Loucy (cell line): ENCODE measurements at regions not wholly inside any gene's neighbourhood (a gene's known extent, or its start where the extent isn't known, plus 50 kb on each side); places are given as distances from the start of the nearest gene placed in this dataset.

Experiments
- CTCF ChIP-seq: fragments of 200-600 bp; sonication (generic); conservative IDR thresholded peaks from 2 replicates; pipeline ENCODE4 v1.5.1; 2014; ENCODE audit warnings: mild to moderate bottlenecking, antibody characterized with exemption, low read length
- EZH2phosphoT487 ChIP-seq: fragments of 200-600 bp; IDR thresholded peaks from 2 replicates; pipeline ENCODE4 v1.6.1; 2018; ENCODE audit warnings: antibody characterized with exemption, mild to moderate bottlenecking, moderate library complexity, borderline replicate concordance

- TF ChIP-seq CTCF (no peak), EZH2phosphoT487 (no peak)
These were observed 887.9 kb upstream of the KLHL29 start for GRCh38 chr2:22497064-22497463.
